ENCODE measurements at regions not wholly inside any gene's neighbourhood (a gene's known extent, or its start where the extent isn't known, plus 50 kb on each side); places are given as distances from the start of the nearest gene placed in this dataset.

DNA sequence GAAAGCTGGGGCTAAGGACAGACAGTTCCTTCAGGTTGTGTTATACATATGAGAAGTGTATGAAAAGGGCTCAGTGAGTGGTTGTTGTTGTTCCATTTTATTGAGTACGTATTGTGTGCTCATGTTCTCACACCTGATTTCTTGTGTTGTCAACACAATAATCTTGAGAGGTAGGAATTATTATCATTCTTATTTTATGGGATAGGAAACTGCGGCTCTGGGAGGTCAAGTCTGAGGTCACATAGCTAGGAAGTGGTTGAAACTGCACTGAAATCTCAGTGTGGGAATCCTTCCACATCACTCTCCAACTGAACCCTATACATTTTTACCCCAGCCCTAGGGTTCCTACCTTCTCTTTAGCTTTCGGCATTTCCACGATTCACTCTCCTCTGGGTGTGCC, 124.2 kb upstream of the CXCR4 start:
- no peak for DNase-seq (ENCODE audit: extremely low spot score, unreplicated experiment)
- H3K4me1 Mint-ChIP-seq (ENCODE audit: unreplicated experiment) = peaks cover 9% of the 10 kb centered on the region
- no peak overlapping the region for H3K4me3 Mint-ChIP-seq
- H3K9me3 Mint-ChIP-seq = no peaks in the 10 kb centered on the region
- no peak overlapping the region for H3K27ac Mint-ChIP-seq
- TF ChIP-seq, protein P1, sequence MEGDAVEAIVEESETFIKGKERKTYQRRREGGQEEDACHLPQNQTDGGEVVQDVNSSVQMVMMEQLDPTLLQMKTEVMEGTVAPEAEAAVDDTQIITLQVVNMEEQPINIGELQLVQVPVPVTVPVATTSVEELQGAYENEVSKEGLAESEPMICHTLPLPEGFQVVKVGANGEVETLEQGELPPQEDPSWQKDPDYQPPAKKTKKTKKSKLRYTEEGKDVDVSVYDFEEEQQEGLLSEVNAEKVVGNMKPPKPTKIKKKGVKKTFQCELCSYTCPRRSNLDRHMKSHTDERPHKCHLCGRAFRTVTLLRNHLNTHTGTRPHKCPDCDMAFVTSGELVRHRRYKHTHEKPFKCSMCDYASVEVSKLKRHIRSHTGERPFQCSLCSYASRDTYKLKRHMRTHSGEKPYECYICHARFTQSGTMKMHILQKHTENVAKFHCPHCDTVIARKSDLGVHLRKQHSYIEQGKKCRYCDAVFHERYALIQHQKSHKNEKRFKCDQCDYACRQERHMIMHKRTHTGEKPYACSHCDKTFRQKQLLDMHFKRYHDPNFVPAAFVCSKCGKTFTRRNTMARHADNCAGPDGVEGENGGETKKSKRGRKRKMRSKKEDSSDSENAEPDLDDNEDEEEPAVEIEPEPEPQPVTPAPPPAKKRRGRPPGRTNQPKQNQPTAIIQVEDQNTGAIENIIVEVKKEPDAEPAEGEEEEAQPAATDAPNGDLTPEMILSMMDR (conservative IDR thresholded peaks at IDR 0.05) = no peak
- no peaks in the 10 kb centered on the region for H3K36me3 Mint-ChIP-seq
- H3K27me3 Mint-ChIP-seq = no peaks in the 10 kb centered on the region

DNA sequence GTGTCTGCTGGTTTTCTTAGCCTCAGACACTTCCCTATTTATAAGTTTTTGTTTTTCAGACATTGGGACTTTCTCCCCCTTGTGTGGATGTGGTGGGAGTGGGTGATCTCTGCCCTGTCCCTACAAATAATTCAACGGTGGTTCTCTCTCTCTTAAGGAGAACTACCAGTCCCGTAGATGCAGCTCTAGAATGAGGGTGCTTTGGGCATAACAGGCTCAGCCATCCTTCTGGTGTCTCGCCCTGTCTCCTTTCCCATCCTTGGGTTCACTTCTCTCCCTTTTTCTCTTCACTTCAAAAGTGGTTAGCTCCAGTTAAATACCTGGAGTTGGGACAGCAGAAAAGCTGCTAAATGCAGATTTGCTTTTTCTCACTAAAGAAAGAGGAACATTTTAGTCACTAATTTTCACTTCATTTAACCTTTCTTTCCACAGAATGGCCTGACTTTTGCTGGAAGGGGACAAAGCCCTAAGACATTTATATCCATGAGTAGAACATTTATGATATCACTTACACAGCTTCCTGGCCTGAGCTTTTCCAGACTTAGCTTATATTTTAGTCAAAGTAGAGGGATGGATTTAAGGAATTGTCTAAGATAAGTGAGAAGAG, 121.2 kb upstream of the CXCR4 start:
- H3K4me3 Mint-ChIP-seq = no peak overlapping the region
- peaks cover 8% of the 10 kb centered on the region for H3K27me3 Mint-ChIP-seq
- TF ChIP-seq, protein P1 (conservative IDR thresholded peaks at IDR 0.05) = no peak
- DNase-seq (ENCODE audit: extremely low spot score, unreplicated experiment) = no peak
- no peaks in the 10 kb centered on the region for H3K36me3 Mint-ChIP-seq
- peaks cover 5% of the 10 kb centered on the region for H3K4me1 Mint-ChIP-seq (ENCODE audit: unreplicated experiment)
- no peaks in the 10 kb centered on the region for H3K9me3 Mint-ChIP-seq
- no peak overlapping the region for H3K27ac Mint-ChIP-seq

DNA sequence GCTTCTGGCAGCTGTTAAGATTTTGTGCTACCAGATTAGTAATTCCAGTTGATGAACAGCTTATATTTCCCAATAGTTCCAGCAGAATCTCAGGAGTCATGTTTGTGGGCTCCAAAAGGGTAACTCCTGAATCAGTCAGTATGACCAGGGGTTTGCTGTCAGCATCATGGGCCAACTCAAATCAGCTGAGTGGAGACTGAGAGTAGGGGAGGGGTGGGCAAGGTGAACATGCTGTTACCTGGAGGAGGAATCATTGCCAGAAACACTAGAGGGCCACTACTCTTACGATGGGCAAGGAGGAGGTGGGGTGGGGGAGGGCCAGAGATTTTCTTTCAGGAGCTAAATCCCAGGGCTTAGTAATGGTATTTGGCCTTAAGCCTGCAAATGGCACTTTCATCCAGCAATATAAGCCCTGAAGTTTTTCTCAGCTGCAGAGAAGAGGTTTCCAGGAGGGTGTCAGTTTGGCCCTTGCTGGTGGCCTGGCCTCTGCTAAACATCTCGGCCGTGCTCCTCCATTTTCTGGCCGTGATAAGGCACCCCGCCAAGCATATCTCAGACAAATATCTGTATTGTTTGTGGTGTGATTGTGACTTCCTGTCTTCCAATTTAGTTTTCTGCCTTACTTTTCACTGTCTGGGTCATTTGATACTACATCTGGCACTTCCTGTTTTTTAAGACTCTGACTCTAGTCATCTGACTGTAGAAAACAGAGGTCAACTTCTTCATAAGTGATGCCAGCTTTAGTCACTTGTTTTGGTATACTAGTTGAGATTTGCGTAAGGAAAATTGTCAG, 120.5 kb upstream of the CXCR4 start:
- no peak overlapping the region for H3K4me3 Mint-ChIP-seq
- H3K27me3 Mint-ChIP-seq = peaks cover 8% of the 10 kb centered on the region
- no peaks in the 10 kb centered on the region for H3K9me3 Mint-ChIP-seq
- no peak for DNase-seq (ENCODE audit: extremely low spot score, unreplicated experiment)
- no peaks in the 10 kb centered on the region for H3K36me3 Mint-ChIP-seq
- peaks cover 5% of the 10 kb centered on the region for H3K4me1 Mint-ChIP-seq (ENCODE audit: unreplicated experiment)
- TF ChIP-seq, protein P1 (conservative IDR thresholded peaks at IDR 0.05) = no peak
- no peak overlapping the region for H3K27ac Mint-ChIP-seq

DNA sequence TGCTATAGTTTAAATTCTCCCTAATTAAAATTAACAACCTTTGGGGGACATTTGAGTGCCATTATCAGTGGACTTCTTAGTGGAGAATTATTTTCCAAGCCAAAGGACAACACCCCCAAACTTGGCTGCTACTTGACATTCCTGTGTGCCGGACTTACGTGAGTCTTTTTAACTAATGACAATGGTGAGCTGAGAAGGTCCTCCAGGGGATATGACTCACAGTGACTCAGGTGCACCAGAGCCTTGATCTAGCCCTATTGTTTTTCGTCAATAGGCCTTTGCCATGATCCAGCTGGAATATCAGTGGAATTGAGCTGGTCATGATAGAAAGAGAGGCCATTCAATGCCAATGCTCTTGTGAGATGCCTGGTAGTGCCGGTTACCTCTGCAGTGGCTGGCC, 118.1 kb upstream of the CXCR4 start:
- TF ChIP-seq, protein P1 (conservative IDR thresholded peaks at IDR 0.05) = no peak
- Mint-ChIP-seq H3K27me3 (peaks cover 23% of the 10 kb centered on the region), H3K9me3 (no peaks in the 10 kb centered on the region), H3K36me3 (no peaks in the 10 kb centered on the region), H3K4me3 (no peak overlapping the region), H3K27ac (no peak overlapping the region), H3K4me1 (ENCODE audit: unreplicated experiment) (peaks cover 5% of the 10 kb centered on the region)
- DNase-seq (ENCODE audit: extremely low spot score, unreplicated experiment) = no peak

DNA sequence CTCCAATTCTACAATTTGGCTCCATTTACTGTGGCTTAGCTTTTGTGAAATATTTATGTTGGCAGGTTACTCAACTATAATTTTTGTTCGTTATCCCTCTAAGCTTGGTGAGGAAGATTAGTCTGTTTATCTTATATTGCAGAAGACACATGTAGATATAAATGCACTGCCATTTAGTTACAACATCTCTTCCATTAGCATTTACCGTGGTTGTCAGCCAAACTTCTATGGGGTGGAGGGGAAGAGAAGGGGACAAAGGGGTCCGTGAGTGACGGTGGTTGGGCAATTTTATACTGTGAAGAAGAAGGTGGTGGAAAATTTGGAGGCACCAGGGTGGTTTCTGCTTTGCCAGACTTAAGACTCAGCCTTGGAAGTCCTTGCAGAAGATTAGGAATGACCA, 117.6 kb upstream of the CXCR4 start:
- Mint-ChIP-seq H3K36me3 (no peaks in the 10 kb centered on the region), H3K27ac (no peak overlapping the region), H3K4me3 (no peak overlapping the region), H3K4me1 (ENCODE audit: unreplicated experiment) (peaks cover 5% of the 10 kb centered on the region), H3K27me3 (peaks cover 24% of the 10 kb centered on the region), H3K9me3 (no peaks in the 10 kb centered on the region)
- DNase-seq (ENCODE audit: extremely low spot score, unreplicated experiment) = no peak
- TF ChIP-seq, protein P1 (conservative IDR thresholded peaks at IDR 0.05) = no peak

Measured in type B pancreatic cell (in vitro differentiated cells).